GM21367 (cell line): ENCODE measurements at regions not wholly inside any gene's neighbourhood (a gene's known extent, or its start where the extent isn't known, plus 50 kb on each side); places are given as distances from the start of the nearest gene placed in this dataset.

Source experiments
- ATAC-seq: cut with Tn5 transposase; IDR thresholded peaks from one replicate; pipeline ENCODE4 v1.9.1; 2021; ENCODE audit not compliant: unreplicated experiment

DNA sequence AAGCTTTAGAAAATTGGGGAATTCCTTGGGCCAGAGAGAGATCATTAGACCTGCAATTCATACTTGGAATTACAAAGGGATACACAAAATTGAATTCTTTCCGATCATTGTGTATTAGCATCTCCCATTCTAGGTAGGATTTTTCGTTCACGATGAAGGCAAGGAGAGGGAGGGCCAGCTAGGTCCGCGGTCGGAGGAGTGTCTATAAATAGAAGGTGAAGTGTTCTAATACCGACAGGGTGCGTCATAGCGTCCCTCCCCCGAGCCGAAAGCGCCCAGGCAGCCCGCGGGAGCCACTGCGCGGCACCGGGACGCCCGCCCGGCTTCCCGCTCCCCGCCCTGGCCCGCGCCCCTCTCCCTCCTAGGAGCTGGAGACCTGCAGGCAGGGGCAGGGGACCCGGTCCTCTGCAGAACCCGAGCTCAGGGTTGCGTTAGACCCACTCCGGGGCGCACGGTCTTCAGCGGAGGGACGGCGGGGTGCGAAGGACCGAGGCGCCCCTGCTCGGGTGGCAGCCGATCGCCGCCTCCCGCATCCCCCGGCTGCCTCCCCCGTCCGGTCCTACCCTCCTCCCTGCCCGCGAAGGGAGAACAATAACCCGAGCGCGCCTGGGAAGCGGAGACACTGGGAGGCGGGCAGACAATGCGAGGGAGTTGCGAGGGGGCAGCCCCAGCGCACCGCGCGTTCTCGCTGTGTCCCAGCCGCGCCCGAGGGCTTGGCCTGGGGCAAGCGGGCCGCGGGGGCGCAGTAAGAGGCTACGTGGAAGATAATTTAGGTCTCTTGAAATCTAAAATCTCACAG lies 114.2 kb upstream of the SERTAD2 start:
- peak; percentile 84 for ATAC-seq

DNA sequence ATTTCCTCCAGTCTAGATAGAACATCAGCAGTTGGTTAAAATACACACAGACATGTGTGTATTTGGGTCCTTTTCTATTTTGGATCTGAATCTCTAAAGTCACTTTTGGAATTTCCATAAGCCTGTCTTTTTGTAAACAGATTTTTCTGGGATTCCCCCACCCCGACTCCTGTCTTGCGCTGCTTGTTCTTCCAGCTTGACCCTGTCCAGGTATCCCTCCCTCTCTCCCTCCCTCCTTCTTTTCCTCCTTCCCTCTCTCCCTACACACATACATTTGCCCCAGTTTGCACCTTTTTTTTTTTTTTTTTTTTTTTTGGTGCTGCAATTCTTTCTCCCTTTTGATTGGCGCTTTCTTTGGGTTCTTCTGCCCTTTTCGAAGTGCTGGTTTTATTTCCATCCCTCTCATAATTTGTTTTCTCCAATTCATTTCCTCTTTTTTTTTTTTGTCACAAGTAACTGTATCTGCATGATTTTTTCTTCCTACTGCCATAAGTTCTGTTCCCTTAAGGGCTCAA lies 114.8 kb upstream of the SERTAD2 start:
- no peak for ATAC-seq

DNA sequence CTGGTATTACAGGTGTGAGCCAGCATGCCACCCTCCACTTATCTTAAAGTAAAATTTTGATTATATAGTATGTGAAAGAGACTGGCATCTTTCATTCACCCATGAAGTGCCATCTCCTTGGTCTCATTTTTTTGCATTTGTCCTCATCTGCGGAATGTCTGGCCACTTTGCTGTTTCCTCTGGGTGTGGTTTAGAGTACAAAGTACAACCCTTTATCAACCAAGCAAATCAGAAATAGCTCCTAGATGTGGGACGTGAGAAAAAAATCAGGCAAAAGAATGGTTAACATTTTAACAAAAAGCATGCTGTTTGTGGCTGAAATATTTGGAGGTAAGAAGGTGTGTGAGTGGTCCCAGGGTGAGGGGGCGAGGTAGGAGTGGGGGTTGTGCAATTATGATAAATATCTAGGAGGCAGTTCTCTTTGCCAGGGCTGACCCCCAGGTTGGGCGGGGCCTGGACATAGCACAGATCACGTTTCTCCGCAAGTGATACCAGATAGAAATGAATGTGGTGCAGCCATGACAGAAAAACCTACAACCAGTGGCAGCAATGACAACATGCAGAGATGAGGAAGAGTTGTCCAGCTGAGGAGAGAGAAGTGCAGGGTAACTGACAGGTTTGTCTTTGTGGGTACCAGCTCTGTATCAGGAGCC lies 115.8 kb upstream of the SERTAD2 start:
- no peak for ATAC-seq

- ATAC-seq = no peak
Observed at GRCh38 chr2:64770137-64770780, 116.5 kb upstream of the SERTAD2 start.

- ATAC-seq = no peak
Observed at GRCh38 chr2:64770781-64771334, 117.1 kb upstream of the SERTAD2 start.

DNA sequence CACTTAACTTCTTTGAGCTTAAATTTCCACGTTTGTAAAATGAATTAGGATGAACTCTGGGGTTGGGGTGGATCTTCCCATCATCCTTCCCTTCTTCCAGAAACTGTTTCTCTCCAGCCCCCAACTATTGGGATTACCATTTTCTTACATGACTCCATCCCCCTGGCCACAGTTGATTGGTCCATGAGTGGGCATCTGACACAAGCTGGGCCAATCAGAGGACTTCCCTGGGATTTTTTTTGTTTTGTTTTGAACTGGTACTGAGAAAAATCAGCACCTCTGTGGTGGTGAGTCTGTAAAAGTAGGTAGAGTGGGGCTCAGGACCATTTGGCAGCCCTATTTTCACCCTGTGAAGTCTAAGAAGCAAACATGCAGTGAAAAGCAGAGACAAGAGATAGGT lies 118.0 kb upstream of the SERTAD2 start:
- ATAC-seq = no peak

DNA sequence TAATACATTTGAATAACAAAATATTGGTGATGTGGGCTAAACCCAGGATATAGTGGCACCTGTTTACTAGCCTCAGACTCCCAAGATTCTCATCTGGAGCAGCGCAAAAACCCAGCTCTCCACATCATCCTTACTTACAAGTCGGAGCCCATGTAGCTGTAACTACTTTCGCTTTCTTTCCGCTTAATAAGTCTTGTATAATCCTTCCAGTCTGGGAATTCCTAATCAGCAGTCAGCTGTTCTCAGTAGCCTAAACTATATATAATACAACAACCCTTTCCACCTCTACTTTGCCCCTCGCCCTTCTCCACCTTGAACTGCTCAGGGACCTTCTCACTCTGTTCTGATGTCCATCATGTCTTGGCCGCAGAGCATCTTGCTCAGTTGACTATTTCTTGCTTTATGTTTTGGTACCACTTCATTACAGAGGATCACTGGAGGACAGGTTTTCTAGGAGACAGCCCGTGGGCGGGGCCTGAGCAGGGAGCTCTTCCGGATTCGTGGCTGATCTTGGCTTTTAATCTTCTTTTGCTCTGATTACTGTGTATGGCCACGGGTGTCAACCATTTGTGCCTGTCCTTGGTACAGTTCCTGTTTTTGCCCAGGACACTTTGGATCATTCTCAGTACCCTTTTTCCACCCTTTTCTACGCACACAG lies 119.9 kb upstream of the SERTAD2 start:
- ATAC-seq = no peak

DNA sequence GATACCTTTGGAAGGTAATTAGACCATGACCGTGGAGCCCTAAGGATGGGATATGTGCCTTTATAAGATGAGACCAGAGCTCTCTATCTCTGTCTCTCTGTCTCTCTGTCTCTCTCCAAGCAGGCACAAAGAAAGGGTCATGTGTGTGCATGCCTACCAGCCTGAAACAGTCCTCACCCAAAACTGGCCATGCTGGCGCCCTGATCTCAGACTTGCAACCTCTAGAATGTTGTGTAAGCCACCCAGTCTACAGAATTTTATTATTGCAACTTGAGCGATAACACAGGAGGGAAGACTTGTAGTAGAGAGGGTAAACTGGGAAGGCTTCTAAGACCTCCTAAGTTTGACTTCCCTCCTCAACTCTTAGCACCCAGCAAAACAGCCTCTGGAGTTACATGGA lies 124.1 kb upstream of the SERTAD2 start:
- ATAC-seq = no peak

- no peak for ATAC-seq
Observed at GRCh38 chr2:64779117-64779690, 125.5 kb upstream of the SERTAD2 start.

DNA sequence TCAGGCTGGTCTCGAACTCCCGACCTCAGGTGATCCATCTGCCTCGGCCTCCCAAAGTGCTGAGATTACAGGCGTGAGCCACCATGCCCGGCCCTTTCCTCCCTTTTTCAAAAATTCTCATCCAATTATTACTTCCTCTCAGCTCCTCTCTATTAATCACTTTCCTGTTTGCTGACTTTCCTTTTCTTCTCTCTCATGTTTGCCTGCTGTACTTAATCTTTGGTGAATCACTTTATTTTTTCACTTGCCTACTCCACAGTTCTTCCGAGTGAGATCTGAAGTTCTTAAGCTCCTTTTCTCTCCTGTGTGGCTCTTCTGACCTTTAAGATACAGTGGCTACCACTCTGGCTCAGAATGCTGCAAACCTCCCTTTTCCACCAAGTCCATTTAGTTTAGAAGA lies 126.3 kb upstream of the SERTAD2 start:
- no peak for ATAC-seq

- ATAC-seq = no peak
Observed at GRCh38 chr2:64781711-64782390, 128.1 kb upstream of the SERTAD2 start.

GRCh38 chr2:64784168-64785061 lies 130.7 kb upstream of the SERTAD2 start:
- ATAC-seq = no peak

DNA sequence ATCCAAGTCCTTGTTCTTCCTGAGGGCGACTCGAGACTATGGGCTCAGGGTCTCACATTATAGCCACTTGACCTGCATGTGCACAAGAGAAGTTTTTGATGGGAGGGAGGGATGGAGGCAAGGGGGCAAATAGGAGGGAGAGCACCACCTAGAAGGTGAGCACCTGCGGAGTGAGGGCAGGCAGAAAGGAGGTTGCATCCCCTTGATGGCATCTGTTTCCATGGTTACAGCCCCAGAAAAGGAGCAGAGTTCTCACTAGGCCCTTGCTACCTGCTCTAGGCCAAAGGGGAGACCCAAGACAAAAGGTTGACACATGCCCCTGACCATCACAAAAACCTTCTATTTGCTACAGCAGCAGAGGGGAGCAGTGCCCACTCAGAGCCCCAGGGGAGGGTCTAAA lies 131.5 kb upstream of the SERTAD2 start:
- ATAC-seq = no peak

GRCh38 chr2:64786343-64787018 lies 132.8 kb upstream of the SERTAD2 start:
- no peak for ATAC-seq

- no peak for ATAC-seq
Observed at GRCh38 chr2:64787019-64787365, 133.3 kb upstream of the SERTAD2 start.

DNA sequence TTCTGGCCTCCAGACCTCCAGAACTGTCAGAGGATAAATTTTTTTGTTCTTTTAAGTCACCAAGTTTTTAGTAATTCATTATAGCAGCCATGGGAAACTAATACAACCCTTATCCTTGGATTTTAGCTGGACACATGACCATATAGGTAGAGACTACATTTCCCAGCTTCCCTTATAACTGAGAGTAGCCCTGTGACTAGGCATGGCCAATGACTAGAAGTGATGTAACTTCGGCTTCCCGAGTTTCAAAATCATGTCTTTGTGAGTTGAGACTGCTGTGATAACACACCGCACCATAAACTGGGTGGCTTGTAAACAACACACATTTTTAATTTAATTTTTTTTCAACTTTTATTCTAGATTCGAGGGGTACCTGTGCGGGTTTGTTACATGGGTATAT lies 134.0 kb upstream of the SERTAD2 start:
- no peak for ATAC-seq

DNA sequence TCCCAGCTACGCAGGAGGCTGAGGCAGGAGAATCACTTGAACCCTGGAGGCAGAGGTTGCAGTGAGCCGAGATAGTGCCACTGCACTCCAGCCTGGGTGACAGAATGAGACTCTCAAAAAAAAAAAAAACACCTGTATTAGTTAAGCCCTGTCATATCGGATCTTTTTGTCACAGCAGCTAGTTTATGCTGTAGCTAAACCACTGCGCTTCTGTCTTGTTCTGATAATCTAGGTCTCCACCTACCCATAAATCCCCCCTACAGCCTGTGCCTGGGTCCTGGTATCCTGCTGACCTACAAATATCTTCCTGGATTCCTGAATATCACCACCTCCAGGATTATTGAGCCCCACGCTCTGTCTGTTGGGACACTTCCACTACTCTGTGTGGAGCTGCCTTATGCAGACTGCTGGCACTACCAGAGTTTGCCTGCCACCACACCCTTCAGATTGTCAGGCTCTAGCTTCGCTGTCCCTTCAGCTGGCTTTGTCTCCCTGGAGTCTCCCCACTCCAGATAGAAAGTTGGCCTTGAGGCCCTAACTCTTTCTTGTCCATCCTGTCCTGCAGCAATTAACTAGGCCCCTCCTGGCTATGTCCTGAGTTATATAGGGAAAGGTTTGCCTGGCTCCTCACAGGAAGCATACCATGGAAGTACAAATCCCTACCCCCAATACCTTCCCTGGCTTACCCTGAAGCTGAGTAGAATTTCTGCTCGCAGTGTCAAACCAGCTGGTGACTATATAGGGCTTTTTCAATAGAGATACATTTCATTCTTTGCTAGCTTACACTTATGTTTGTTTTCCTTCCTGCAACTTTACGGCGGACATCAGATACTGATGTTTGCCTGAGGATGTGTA lies 136.0 kb upstream of the SERTAD2 start:
- no peak for ATAC-seq

GRCh38 chr2:64792300-64792699 lies 138.6 kb upstream of the SERTAD2 start:
- no peak for ATAC-seq
